ENCODE measurements at regions not wholly inside any gene's neighbourhood (a gene's known extent, or its start where the extent isn't known, plus 50 kb on each side); places are given as distances from the start of the nearest gene placed in this dataset.

DNA sequence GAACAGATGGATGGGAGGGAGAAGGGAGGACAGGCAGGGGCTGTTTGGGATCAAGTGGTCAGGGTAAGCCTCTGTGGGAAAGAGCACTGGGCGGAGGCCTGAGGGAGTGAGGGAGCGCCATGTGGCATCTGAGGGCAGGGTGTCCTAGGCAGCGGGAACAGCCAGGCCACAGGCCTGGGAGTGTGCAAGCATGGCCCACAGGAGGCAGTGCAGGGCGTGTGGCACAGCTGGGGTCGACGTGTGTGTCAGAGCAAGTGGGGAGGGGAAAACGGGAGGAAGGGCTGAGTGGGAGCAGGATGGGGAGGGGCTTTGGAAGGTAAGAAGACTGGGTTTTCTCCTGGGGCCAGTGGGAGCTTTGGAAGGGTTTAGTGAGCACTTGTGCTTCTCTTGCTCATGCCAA lies 143.4 kb downstream of the SYF2 start:
- WGBS (ENCODE audit: extremely low coverage, insufficient read length, low lambda C conversion rate), result no CpG with 5 or more reads among the region's 7 CpGs
- H3K27ac Mint-ChIP-seq, result no peak overlapping the region

More for the DNA sequence above, 143.4 kb downstream of the SYF2 start:
- Histone ChIP-seq H4K91ac (ENCODE audit: insufficient read length, low read depth, low read length) (no peak overlapping the region), H3K79me1 (ENCODE audit: insufficient read depth, low read depth, low read length, poor library complexity, severe bottlenecking) (no peaks in the 10 kb centered on the region), H3T11ph (ENCODE audit: low read length) (no peak overlapping the region), H2BK20ac (ENCODE audit: low read depth, low read length, poor library complexity, severe bottlenecking) (no peak overlapping the region), H3K27ac (ENCODE audit: insufficient read length, low read depth, low read length) (no peak overlapping the region), H2BK12ac (ENCODE audit: insufficient read length, low read depth, low read length) (no peak overlapping the region), H3K23ac (ENCODE audit: insufficient read length, low read depth, low read length) (no peak overlapping the region), H4K5ac (ENCODE audit: insufficient read length, low read depth, low read length) (no peak overlapping the region), H3K9me3 (ENCODE audit: control insufficient read depth, low read depth, low read length) (no peaks in the 10 kb centered on the region), H3K9ac (ENCODE audit: extremely low read depth, insufficient read length, low read length) (no peak overlapping the region), H3K4me1 (ENCODE audit: insufficient read depth, low read length) (no peaks in the 10 kb centered on the region), H2AK5ac (ENCODE audit: insufficient read length, low read length) (no peak overlapping the region), H3K79me2 (ENCODE audit: insufficient read depth, low read length) (no peaks in the 10 kb centered on the region), H3K14ac (ENCODE audit: insufficient read depth, low read length) (no peak overlapping the region), H4K20me1 (ENCODE audit: control insufficient read depth, insufficient read depth, insufficient read length) (no peaks in the 10 kb centered on the region), H3K56ac (ENCODE audit: insufficient read length, low read depth, low read length) (no peak overlapping the region), H3K18ac (ENCODE audit: insufficient read length, low read depth, low read length) (no peak overlapping the region), H3K23me2 (ENCODE audit: insufficient read length, low read depth, low read length, poor library complexity, severe bottlenecking) (no peaks in the 10 kb centered on the region), H2AFZ (ENCODE audit: low read length) (no peak overlapping the region), H3K4me2 (ENCODE audit: insufficient read depth, insufficient read length, low read length) (no peak overlapping the region), H2BK120ac (ENCODE audit: low read depth, low read length, poor library complexity, severe bottlenecking) (no peak overlapping the region), H4K8ac (replicated peaks; ENCODE audit: insufficient read length, low read depth, low read length) (no peak overlapping the region), H2BK5ac (ENCODE audit: insufficient read length, low read length) (no peak overlapping the region), H2BK15ac (ENCODE audit: low read depth, low read length) (no peak overlapping the region), H3K27me3 (ENCODE audit: insufficient read depth, low read length) (no peaks in the 10 kb centered on the region), H3K4ac (ENCODE audit: low read depth, low read length) (no peak overlapping the region)
- no peak for DNase-seq
- peaks cover 7 to 17% of the 10 kb centered on the region in 2 experiments for H3K4me1 Mint-ChIP-seq
- H3K36me3 Mint-ChIP-seq (ENCODE audit: insufficient read depth in 1 of 3, low read depth in 3 of 3), result no peaks in the 10 kb centered on the region
- TF ChIP-seq, protein P1, sequence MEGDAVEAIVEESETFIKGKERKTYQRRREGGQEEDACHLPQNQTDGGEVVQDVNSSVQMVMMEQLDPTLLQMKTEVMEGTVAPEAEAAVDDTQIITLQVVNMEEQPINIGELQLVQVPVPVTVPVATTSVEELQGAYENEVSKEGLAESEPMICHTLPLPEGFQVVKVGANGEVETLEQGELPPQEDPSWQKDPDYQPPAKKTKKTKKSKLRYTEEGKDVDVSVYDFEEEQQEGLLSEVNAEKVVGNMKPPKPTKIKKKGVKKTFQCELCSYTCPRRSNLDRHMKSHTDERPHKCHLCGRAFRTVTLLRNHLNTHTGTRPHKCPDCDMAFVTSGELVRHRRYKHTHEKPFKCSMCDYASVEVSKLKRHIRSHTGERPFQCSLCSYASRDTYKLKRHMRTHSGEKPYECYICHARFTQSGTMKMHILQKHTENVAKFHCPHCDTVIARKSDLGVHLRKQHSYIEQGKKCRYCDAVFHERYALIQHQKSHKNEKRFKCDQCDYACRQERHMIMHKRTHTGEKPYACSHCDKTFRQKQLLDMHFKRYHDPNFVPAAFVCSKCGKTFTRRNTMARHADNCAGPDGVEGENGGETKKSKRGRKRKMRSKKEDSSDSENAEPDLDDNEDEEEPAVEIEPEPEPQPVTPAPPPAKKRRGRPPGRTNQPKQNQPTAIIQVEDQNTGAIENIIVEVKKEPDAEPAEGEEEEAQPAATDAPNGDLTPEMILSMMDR (conservative IDR thresholded peaks at IDR 0.05), result peak; percentile 25; the same call in 2 of the 3 replicates
- no peaks in the 10 kb centered on the region; the same call in none of the 2 replicates for H3K27me3 Mint-ChIP-seq (ENCODE audit: low read depth)
- no peaks in the 10 kb centered on the region for H3K9me3 Mint-ChIP-seq
- H3K4me3 Mint-ChIP-seq, result no peak overlapping the region

All from H9 (cell line).